Right hindlimb (tissue), 1 donor: ENCODE measurements at regions not wholly inside any gene's neighbourhood (a gene's known extent, or its start where the extent isn't known, plus 50 kb on each side); places are given as distances from the start of the nearest gene placed in this dataset.
"Not testable (repeated sequence)": the region's sequence is repeated elsewhere in the genome, so short reads cannot be mapped to it uniquely, and the experiment has no call there.

Source experiments
- DNase-seq: peaks from one replicate; pipeline ENCODE4 v3.0.0-alpha.2; 2018

GRCh38 chr5:96529559-96529958 lies 96.5 kb upstream of the PCSK1 start:
- DNase-seq: no peak

GRCh38 chr5:96530901-96531300 lies 97.9 kb upstream of the PCSK1 start:
- no peak for DNase-seq

- DNase-seq: no peak
Observed at GRCh38 chr5:96533371-96533770, 100.3 kb upstream of the PCSK1 start.

GRCh38 chr5:96537386-96537785 lies 104.3 kb upstream of the PCSK1 start:
- DNase-seq: no peak

- no peak for DNase-seq
Observed at GRCh38 chr5:96538808-96539250, 105.8 kb upstream of the PCSK1 start.

- DNase-seq: no peak
Observed at GRCh38 chr5:96546120-96546519, 113.1 kb upstream of the PCSK1 start.

- no peak for DNase-seq
Observed at GRCh38 chr5:96547486-96547885, 114.4 kb upstream of the PCSK1 start.

- no peak for DNase-seq
Observed at GRCh38 chr5:96548905-96549304, 113.3 kb upstream of the CAST start.

GRCh38 chr5:96560857-96561256 lies 101.3 kb upstream of the CAST start:
- DNase-seq: not testable (repeated sequence)

GRCh38 chr5:96562614-96563013 lies 99.6 kb upstream of the CAST start:
- DNase-seq: no peak

GRCh38 chr5:96563816-96564215 lies 98.4 kb upstream of the CAST start:
- DNase-seq: no peak

GRCh38 chr5:96565582-96566265 lies 96.5 kb upstream of the CAST start:
- DNase-seq: no peak

GRCh38 chr5:96566833-96567587 lies 95.2 kb upstream of the CAST start:
- no peak for DNase-seq

GRCh38 chr5:96569332-96569731 lies 92.8 kb upstream of the CAST start:
- DNase-seq: no peak

GRCh38 chr5:96569770-96570169 lies 92.4 kb upstream of the CAST start:
- DNase-seq: no peak

- no peak for DNase-seq
Observed at GRCh38 chr5:96572864-96573512, 89.2 kb upstream of the CAST start.

- DNase-seq: no peak
Observed at GRCh38 chr5:96573513-96573894, 88.7 kb upstream of the CAST start.

- no peak for DNase-seq
Observed at GRCh38 chr5:96576876-96577275, 85.3 kb upstream of the CAST start.

GRCh38 chr5:96577909-96578308 lies 84.3 kb upstream of the CAST start:
- no peak for DNase-seq

GRCh38 chr5:96579711-96580110 lies 82.5 kb upstream of the CAST start:
- no peak for DNase-seq

- peak; percentile 35 for DNase-seq
Observed at GRCh38 chr5:96582343-96582742, 79.8 kb upstream of the CAST start.

- DNase-seq: no peak
Observed at GRCh38 chr5:96584712-96585111, 77.5 kb upstream of the CAST start.

GRCh38 chr5:96588539-96588938 lies 73.6 kb upstream of the CAST start:
- no peak for DNase-seq

GRCh38 chr5:96590796-96591195 lies 71.4 kb upstream of the CAST start:
- no peak for DNase-seq
